B cell (primary cell): ENCODE measurements at regions not wholly inside any gene's neighbourhood (a gene's known extent, or its start where the extent isn't known, plus 50 kb on each side); places are given as distances from the start of the nearest gene placed in this dataset.

Source experiments
- ATAC-seq: fragments of 200-7000 bp; cut with Tn5 transposase; one replicate; pipeline ENCODE4 v1.10.0; 2021; ENCODE audit warnings: low read depth, mild to moderate bottlenecking, moderate number of reproducible peaks, moderate library complexity
- CTCF ChIA-PET: fragments of 350-600 bp; sonication (Branson Sonifier 250); formaldehyde crosslinking; loops from one replicate; lab custom pipeline; 2021; ENCODE audit warnings: antibody characterized with exemption, inconsistent platforms; lab: Charles Lee
- POLR2A ChIA-PET: fragments of 350-600 bp; sonication (Branson Sonifier 250); formaldehyde crosslinking; loops from one replicate; lab custom pipeline; 2021; ENCODE audit warnings: antibody characterized with exemption; lab: Charles Lee
- DNase-seq: peaks from one replicate; pipeline ENCODE4 v3.0.0; 2013
- H2AFZ ChIP-seq: 2 replicates; pipeline ENCODE4 v1.6.1; 2012; ENCODE audit warnings: mild to moderate bottlenecking, low read depth, low read length; ENCODE audit not compliant: insufficient read depth, poor library complexity, severe bottlenecking
- H3K27ac ChIP-seq, 2 donors: 1 replicate in 1 of 2; 2 replicates in 1 of 2; pipeline ENCODE4 v1.5.1; 2012 to 2013; ENCODE audit warnings: low read length in 2 of 2, mild to moderate bottlenecking in 2 of 2, moderate library complexity in 1 of 2
- H3K27me3 ChIP-seq, 4 experiments: fragments of 200-600 bp in 1 of 4; sonication (generic) in 1 of 4; replicated peaks in 1 of 4; 1 replicate in 2 of 4; 2 replicates in 2 of 4; pipeline versions ENCODE4 v1.6.1 to v1.7.0; 2013 to 2016; ENCODE audit warnings: low read length in 3 of 4, mild to moderate bottlenecking in 2 of 4, mixed read lengths in 1 of 4, moderate library complexity in 1 of 4; ENCODE audit not compliant: insufficient read depth in 4 of 4, control insufficient read depth in 3 of 4; ENCODE audit errors: control extremely low read depth in 1 of 4
- H3K36me3 ChIP-seq, 2 experiments: replicated peaks in 1 of 2; 1 replicate in 1 of 2; 2 replicates in 1 of 2; pipeline versions ENCODE4 v1.6.1 to v1.7.1; 2013; ENCODE audit warnings: low read length in 1 of 2; ENCODE audit not compliant: insufficient read depth in 2 of 2, control insufficient read depth in 1 of 2; ENCODE audit errors: control extremely low read depth in 1 of 2, extremely low read depth in 1 of 2
- H3K4me1 ChIP-seq, 2 donors: fragments of 200-600 bp in 1 of 2; sonication (generic) in 1 of 2; 1 replicate in 1 of 2; 2 replicates in 1 of 2; pipeline versions ENCODE4 v1.5.1 to v1.6.1; 2013 to 2017; ENCODE audit warnings: low read length in 2 of 2; ENCODE audit not compliant: control insufficient read depth in 2 of 2, insufficient read depth in 2 of 2
- H3K4me2 ChIP-seq: replicated peaks from 2 replicates; pipeline ENCODE3; 2012; ENCODE audit warnings: mild to moderate bottlenecking, low read depth, low read length; ENCODE audit not compliant: poor library complexity, severe bottlenecking
- H3K4me3 ChIP-seq, 5 experiments: fragments of 200-600 bp in 1 of 5; sonication (generic) in 1 of 5; 1 replicate in 3 of 5; 2 replicates in 2 of 5; pipeline versions ENCODE4 v1.5.1 to v1.7.0; 2011 to 2016; ENCODE audit warnings: low read length in 4 of 5, mild to moderate bottlenecking in 4 of 5, low read depth in 2 of 5, control low read depth in 1 of 5, moderate library complexity in 1 of 5; ENCODE audit not compliant: insufficient read depth in 1 of 5; ENCODE audit errors: control extremely low read depth in 1 of 5, extremely low read depth in 1 of 5
- H3K79me2 ChIP-seq: fragments of 200-600 bp; sonication (generic); one replicate; pipeline ENCODE4 v1.6.0; 2016; ENCODE audit warnings: low read length; ENCODE audit not compliant: control insufficient read depth, insufficient read depth
- H3K9ac ChIP-seq: fragments of 200-600 bp; sonication (generic); 2 replicates; pipeline ENCODE4 v1.6.1; 2017; ENCODE audit warnings: mild to moderate bottlenecking, low read length, moderate library complexity
- H3K9me3 ChIP-seq, 3 donors: one replicate each; pipeline versions ENCODE4 v1.6.1 to v1.7.1; 2013; ENCODE audit warnings: low read length in 2 of 3; ENCODE audit not compliant: control insufficient read depth in 2 of 3, insufficient read depth in 1 of 3; ENCODE audit errors: control extremely low read depth in 1 of 3
- H4K20me1 ChIP-seq: 2 replicates; pipeline ENCODE4 v1.6.0; 2012; ENCODE audit warnings: mild to moderate bottlenecking, low read length; ENCODE audit not compliant: insufficient read depth, control insufficient read depth, poor library complexity, severe bottlenecking
- H3K27ac Mint-ChIP-seq: one replicate; pipeline ENCODE4 v1.8.0; 2021; ENCODE audit warnings: mixed read lengths
- H3K27me3 Mint-ChIP-seq: one replicate; pipeline ENCODE4 v1.8.0; 2021; ENCODE audit warnings: mixed read lengths
- H3K4me1 Mint-ChIP-seq: one replicate; pipeline ENCODE4 v1.8.0; 2021; ENCODE audit warnings: mixed read lengths
- H3K4me3 Mint-ChIP-seq: one replicate; pipeline ENCODE4 v1.8.0; 2021; ENCODE audit warnings: mixed read lengths
- H3K9me3 Mint-ChIP-seq: one replicate; pipeline ENCODE4 v1.8.0; 2022; ENCODE audit warnings: mixed read lengths; ENCODE audit not compliant: insufficient read depth
- EZH2 ChIP-seq: IDR thresholded peaks from 2 replicates; pipeline ENCODE4 v1.6.1; 2012; ENCODE audit warnings: borderline replicate concordance, low read depth, mild to moderate bottlenecking, moderate library complexity, low read length; ENCODE audit not compliant: insufficient read depth, poor library complexity, severe bottlenecking
- WGBS: methylation state at CpG from one replicate; pipeline ENCODE4 v1.1.5; 2013; ENCODE audit warnings: missing lambda C conversion rate; ENCODE audit not compliant: insufficient coverage; 5-methylcytosine and 5-hydroxymethylcytosine counted together
- intact Hi-C: fragments of 100-400 bp; cut with micrococcal nuclease; formaldehyde crosslinking; loops from one replicate; pipeline ENCODE4 v1.10.0; 2022
- TF ChIP-seq, protein P1 (sequence below): fragments of 200-600 bp; IDR thresholded peaks from one replicate; pipeline ENCODE4 v1.8.0; 2022; ENCODE audit warnings: antibody characterized with exemption, mild to moderate bottlenecking

DNA sequence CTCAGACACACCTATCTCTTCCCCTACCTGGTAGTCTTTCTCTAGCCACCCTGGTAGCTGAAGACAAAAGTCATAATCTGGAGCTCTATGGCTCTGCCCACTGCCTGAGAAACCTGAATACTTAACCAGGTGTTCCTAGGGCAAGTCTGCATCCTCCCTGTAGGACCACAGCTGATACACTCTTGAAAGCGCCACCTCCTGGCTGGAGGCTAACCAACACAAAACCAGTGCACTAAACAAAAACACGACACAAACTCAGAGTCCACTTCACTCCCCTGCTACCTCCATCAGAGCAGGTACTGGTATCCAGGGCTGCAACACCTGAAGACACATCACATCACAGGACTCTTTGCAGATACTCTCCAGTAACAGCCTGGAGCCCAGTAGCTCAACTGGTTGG, 84.6 kb upstream of the ANXA1 start:
- no peak overlapping the region for H3K9ac ChIP-seq
- H3K9me3 Mint-ChIP-seq: no peaks in the 10 kb centered on the region
- no peaks in the 10 kb centered on the region for H3K79me2 ChIP-seq
- H3K9me3 ChIP-seq: peaks cover 0 to 3% (median 0%) of the 10 kb centered on the region in 3 donors
- H3K27me3 Mint-ChIP-seq: no peaks in the 10 kb centered on the region
- intact Hi-C loops: no loop called here
- no peak overlapping the region for H3K4me2 ChIP-seq
- no peak overlapping the region for H3K27ac Mint-ChIP-seq
- no peak overlapping the region for H2AFZ ChIP-seq
- H3K4me3 ChIP-seq: no peak overlapping the region
- 86% methylated on average over 2 of the region's 2 CpGs for WGBS
- TF ChIP-seq EZH2: no peak
- TF ChIP-seq, protein P1, sequence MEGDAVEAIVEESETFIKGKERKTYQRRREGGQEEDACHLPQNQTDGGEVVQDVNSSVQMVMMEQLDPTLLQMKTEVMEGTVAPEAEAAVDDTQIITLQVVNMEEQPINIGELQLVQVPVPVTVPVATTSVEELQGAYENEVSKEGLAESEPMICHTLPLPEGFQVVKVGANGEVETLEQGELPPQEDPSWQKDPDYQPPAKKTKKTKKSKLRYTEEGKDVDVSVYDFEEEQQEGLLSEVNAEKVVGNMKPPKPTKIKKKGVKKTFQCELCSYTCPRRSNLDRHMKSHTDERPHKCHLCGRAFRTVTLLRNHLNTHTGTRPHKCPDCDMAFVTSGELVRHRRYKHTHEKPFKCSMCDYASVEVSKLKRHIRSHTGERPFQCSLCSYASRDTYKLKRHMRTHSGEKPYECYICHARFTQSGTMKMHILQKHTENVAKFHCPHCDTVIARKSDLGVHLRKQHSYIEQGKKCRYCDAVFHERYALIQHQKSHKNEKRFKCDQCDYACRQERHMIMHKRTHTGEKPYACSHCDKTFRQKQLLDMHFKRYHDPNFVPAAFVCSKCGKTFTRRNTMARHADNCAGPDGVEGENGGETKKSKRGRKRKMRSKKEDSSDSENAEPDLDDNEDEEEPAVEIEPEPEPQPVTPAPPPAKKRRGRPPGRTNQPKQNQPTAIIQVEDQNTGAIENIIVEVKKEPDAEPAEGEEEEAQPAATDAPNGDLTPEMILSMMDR: no peak
- no peaks in the 10 kb centered on the region for H3K36me3 ChIP-seq
- H3K4me1 ChIP-seq: no peaks in the 10 kb centered on the region
- ChIA-PET CTCF (interaction anchor here (0.9 kb wide), 1 partner anchor 786 kb away, joined by 3 read pairs; no protein-coding TSS in a partner anchor), POLR2A (no interaction called here)
- no peak overlapping the region for H3K4me3 Mint-ChIP-seq
- no peak overlapping the region for H3K27ac ChIP-seq
- H3K27me3 ChIP-seq: peaks cover 0 to 6% (median 0%) of the 10 kb centered on the region in 4 experiments
- H4K20me1 ChIP-seq: no peaks in the 10 kb centered on the region
- DNase-seq (no peak), ATAC-seq (no peak)
- H3K4me1 Mint-ChIP-seq: no peaks in the 10 kb centered on the region

- POLR2A ChIA-PET: no interaction called here
- CTCF ChIA-PET: interaction anchor here (0.6 kb wide), 1 partner anchor 1026 kb away, joined by 3 read pairs; no protein-coding TSS in a partner anchor
- Histone ChIP-seq H3K9ac (no peak overlapping the region), H3K36me3 (no peaks in the 10 kb centered on the region), H3K27me3 (peaks cover 0 to 6% (median 0%) of the 10 kb centered on the region in 4 experiments), H4K20me1 (no peaks in the 10 kb centered on the region), H3K4me2 (no peak overlapping the region), H3K4me1 (no peaks in the 10 kb centered on the region), H3K79me2 (no peaks in the 10 kb centered on the region), H3K9me3 (peaks cover 0 to 3% (median 0%) of the 10 kb centered on the region in 3 donors), H2AFZ (no peak overlapping the region), H3K27ac (no peak overlapping the region), H3K4me3 (no peak overlapping the region)
- ATAC-seq: no peak
- 100% methylated on average over 5 of the region's 6 CpGs for WGBS
- intact Hi-C loops: no loop called here
- Mint-ChIP-seq H3K9me3 (no peaks in the 10 kb centered on the region), H3K4me1 (peaks cover 2% of the 10 kb centered on the region), H3K4me3 (no peak overlapping the region), H3K27ac (no peak overlapping the region), H3K27me3 (peaks cover 2% of the 10 kb centered on the region)
- DNase-seq: no peak
- TF ChIP-seq, protein P1: no peak
- TF ChIP-seq EZH2: no peak
Measured at GRCh38 chr9:73065439-73065838, 86.2 kb upstream of the ANXA1 start.
